CD4-positive, CD25-positive, alpha-beta regulatory T cell (primary cell): ENCODE measurements at regions not wholly inside any gene's neighbourhood (a gene's known extent, or its start where the extent isn't known, plus 50 kb on each side); places are given as distances from the start of the nearest gene placed in this dataset.

Experiments used
- ATAC-seq, 2 donors: fragments of 150-1000 bp; cut with Tn5 transposase; one replicate each; pipeline ENCODE4 v1.10.0; 2021; ENCODE audit warnings: low read depth in 2 of 2, moderate number of reproducible peaks in 2 of 2, moderate library complexity in 1 of 2
- DNase-seq, 3 donors: peaks; one replicate each; pipeline versions ENCODE4 v3.0.0 to v3.0.0-alpha.2; 2012 to 2022; ENCODE audit warnings: mixed read lengths in 1 of 3
- H3K27ac ChIP-seq: one replicate; pipeline ENCODE4 v1.7.0; 2013; ENCODE audit warnings: mild to moderate bottlenecking, low read length; ENCODE audit not compliant: insufficient read depth, poor library complexity, severe bottlenecking
- H3K27me3 ChIP-seq: one replicate; pipeline ENCODE4 v1.7.0; 2013; ENCODE audit warnings: low read length; ENCODE audit not compliant: control insufficient read depth, insufficient read depth
- H3K36me3 ChIP-seq: one replicate; pipeline ENCODE4 v1.7.0; 2013; ENCODE audit warnings: mild to moderate bottlenecking, low read length, moderate library complexity; ENCODE audit not compliant: control insufficient read depth, insufficient read depth
- H3K4me1 ChIP-seq: 2 replicates; pipeline ENCODE4 v1.7.0; 2013; ENCODE audit warnings: mild to moderate bottlenecking, low read length; ENCODE audit not compliant: insufficient read depth, control insufficient read depth, poor library complexity, severe bottlenecking
- H3K4me3 ChIP-seq: one replicate; pipeline ENCODE4 v1.7.0; 2013; ENCODE audit warnings: low read depth, mild to moderate bottlenecking, low read length, moderate library complexity
- H3K9me3 ChIP-seq, 2 experiments: 1 replicate in 1 of 2; 2 replicates in 1 of 2; pipeline ENCODE4 v1.7.0; 2013; ENCODE audit warnings: low read length in 2 of 2, mild to moderate bottlenecking in 1 of 2, moderate library complexity in 1 of 2; ENCODE audit not compliant: control insufficient read depth in 2 of 2
- H3K27ac Mint-ChIP-seq, 3 donors: one replicate each; pipeline ENCODE4 v1.8.0; 2020 to 2022; ENCODE audit warnings: mild to moderate bottlenecking in 3 of 3, mixed read lengths in 3 of 3, moderate library complexity in 2 of 3
- H3K27me3 Mint-ChIP-seq: one replicate; pipeline ENCODE4 v1.8.0; 2022; ENCODE audit warnings: mild to moderate bottlenecking, mixed read lengths
- H3K36me3 Mint-ChIP-seq: one replicate; pipeline ENCODE4 v1.8.0; 2020; ENCODE audit warnings: mixed read lengths
- H3K4me1 Mint-ChIP-seq, 4 donors: one replicate each; pipeline ENCODE4 v1.8.0; 2020 to 2022; ENCODE audit warnings: mixed read lengths in 4 of 4, mild to moderate bottlenecking in 1 of 4
- H3K4me3 Mint-ChIP-seq, 4 donors: one replicate each; pipeline ENCODE4 v1.8.0; 2020 to 2022; ENCODE audit warnings: mild to moderate bottlenecking in 4 of 4, mixed read lengths in 4 of 4, moderate library complexity in 3 of 4
- H3K9me3 Mint-ChIP-seq, 7 donors: one replicate each; pipeline ENCODE4 v1.8.0; 2020 to 2022; ENCODE audit warnings: mixed read lengths in 7 of 7, mild to moderate bottlenecking in 3 of 7, moderate library complexity in 2 of 7

- Histone ChIP-seq H3K4me3 (no peak overlapping the region), H3K9me3 (no peaks in the 10 kb centered on the region), H3K27me3 (peaks cover 7% of the 10 kb centered on the region), H3K36me3 (no peaks in the 10 kb centered on the region), H3K27ac (no peak overlapping the region), H3K4me1 (no peaks in the 10 kb centered on the region)
- Mint-ChIP-seq H3K27ac (no peak overlapping the region), H3K4me3 (no peak overlapping the region), H3K4me1 (no peaks in the 10 kb centered on the region), H3K27me3 (peaks cover 16% of the 10 kb centered on the region), H3K9me3 (peaks cover 0 to 4% (median 0%) of the 10 kb centered on the region in 7 donors), H3K36me3 (no peaks in the 10 kb centered on the region)
- no peak for DNase-seq
- ATAC-seq: no peak
Observed at GRCh38 chr2:84041506-84041905, 417.6 kb downstream of the SUCLG1 start.

- H3K36me3 Mint-ChIP-seq: no peaks in the 10 kb centered on the region
- H3K27me3 Mint-ChIP-seq: peaks cover 9% of the 10 kb centered on the region
- Histone ChIP-seq H3K4me1 (no peaks in the 10 kb centered on the region), H3K4me3 (no peak overlapping the region), H3K36me3 (no peaks in the 10 kb centered on the region), H3K9me3 (no peaks in the 10 kb centered on the region), H3K27ac (no peak overlapping the region), H3K27me3 (peaks cover 7% of the 10 kb centered on the region)
- H3K27ac Mint-ChIP-seq: peak overlapping the region in 1 of 3 donors; percentile 68
- H3K9me3 Mint-ChIP-seq: peaks cover 0 to 3% (median 0%) of the 10 kb centered on the region in 7 donors
- no peak for DNase-seq
- ATAC-seq: no peak
- H3K4me1 Mint-ChIP-seq: no peaks in the 10 kb centered on the region
- H3K4me3 Mint-ChIP-seq: no peak overlapping the region
Observed at GRCh38 chr2:84040281-84040680, 418.8 kb downstream of the SUCLG1 start.

- Mint-ChIP-seq H3K9me3 (peaks cover 0 to 3% (median 0%) of the 10 kb centered on the region in 7 donors), H3K36me3 (no peaks in the 10 kb centered on the region), H3K4me1 (peaks cover 0 to 1% (median 0%) of the 10 kb centered on the region in 4 donors), H3K4me3 (no peak overlapping the region), H3K27ac (no peak overlapping the region), H3K27me3 (peaks cover 9% of the 10 kb centered on the region)
- peaks cover under 1% of the 10 kb centered on the region for H3K4me1 ChIP-seq
- ATAC-seq (no peak), DNase-seq (no peak)
- H3K4me3 ChIP-seq: no peak overlapping the region
- no peaks in the 10 kb centered on the region for H3K36me3 ChIP-seq
- H3K27me3 ChIP-seq: peaks cover 4% of the 10 kb centered on the region
- H3K27ac ChIP-seq: no peak overlapping the region
- no peaks in the 10 kb centered on the region for H3K9me3 ChIP-seq
Observed at GRCh38 chr2:84038866-84039265, 420.2 kb downstream of the SUCLG1 start.

DNA sequence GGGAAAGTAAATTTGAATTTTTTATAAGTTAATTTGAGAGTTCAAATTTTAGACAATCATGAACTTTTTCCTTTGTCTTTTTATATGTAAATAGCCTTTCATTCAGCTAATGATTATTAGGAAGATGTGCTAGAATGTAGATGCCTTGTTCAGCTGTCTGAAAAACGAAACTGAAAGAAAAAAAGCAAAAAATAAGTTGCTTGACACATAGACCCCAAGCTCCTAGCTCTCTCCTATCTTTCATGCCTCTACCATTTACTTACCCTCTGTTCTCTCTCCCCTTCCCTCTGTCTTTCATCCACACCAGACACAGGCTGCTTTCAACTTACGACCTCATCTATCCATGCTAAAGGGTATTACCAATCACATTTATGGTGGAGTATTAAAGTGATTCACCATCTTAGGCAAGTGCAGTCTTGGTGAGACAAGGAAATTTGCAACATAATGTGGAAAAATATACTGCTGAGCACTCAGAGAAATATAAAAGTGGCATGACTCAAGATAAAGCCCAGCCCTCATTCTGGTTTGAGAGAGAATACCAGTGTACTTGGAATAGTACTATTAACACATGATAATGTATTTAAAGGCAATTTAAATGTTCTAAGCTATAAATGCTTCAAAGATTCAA lies 425.6 kb downstream of the SUCLG1 start:
- peak overlapping the region; percentile 16 for H3K4me3 ChIP-seq
- H3K4me1 ChIP-seq: peaks cover 7% of the 10 kb centered on the region
- H3K36me3 ChIP-seq: no peaks in the 10 kb centered on the region
- no peaks in the 10 kb centered on the region for H3K27me3 ChIP-seq
- peak overlapping the region in 1 of 3 donors; percentile 0 for H3K27ac Mint-ChIP-seq
- no peaks in the 10 kb centered on the region for H3K36me3 Mint-ChIP-seq
- H3K9me3 Mint-ChIP-seq: peaks cover 0 to 2% (median 0%) of the 10 kb centered on the region in 7 donors
- H3K27ac ChIP-seq: no peak overlapping the region
- no peaks in the 10 kb centered on the region for H3K27me3 Mint-ChIP-seq
- H3K4me1 Mint-ChIP-seq: peaks cover 0 to 6% (median 2%) of the 10 kb centered on the region in 4 donors
- H3K4me3 Mint-ChIP-seq: peak overlapping the region in 3 of 4 donors; percentile 2 to 26 (median 8)
- ATAC-seq: no peak
- no peaks in the 10 kb centered on the region for H3K9me3 ChIP-seq
- DNase-seq: peak in 1 of 3 donors; percentile 8

- Histone ChIP-seq H3K27ac (no peak overlapping the region), H3K4me1 (peaks cover 7% of the 10 kb centered on the region), H3K36me3 (no peaks in the 10 kb centered on the region), H3K9me3 (no peaks in the 10 kb centered on the region), H3K27me3 (no peaks in the 10 kb centered on the region), H3K4me3 (no peak overlapping the region)
- H3K36me3 Mint-ChIP-seq: no peaks in the 10 kb centered on the region
- no peak overlapping the region for H3K4me3 Mint-ChIP-seq
- peaks cover 0 to 6% (median 2%) of the 10 kb centered on the region in 4 donors for H3K4me1 Mint-ChIP-seq
- peaks cover 0 to 2% (median 0%) of the 10 kb centered on the region in 7 donors for H3K9me3 Mint-ChIP-seq
- no peak overlapping the region for H3K27ac Mint-ChIP-seq
- no peak for DNase-seq
- H3K27me3 Mint-ChIP-seq: no peaks in the 10 kb centered on the region
- ATAC-seq: no peak
Observed at GRCh38 chr2:84031312-84032050, 427.6 kb downstream of the SUCLG1 start.

- Mint-ChIP-seq H3K36me3 (no peaks in the 10 kb centered on the region), H3K9me3 (no peaks in the 10 kb centered on the region), H3K27ac (no peak overlapping the region), H3K27me3 (no peaks in the 10 kb centered on the region), H3K4me1 (peaks cover 0 to 6% (median 2%) of the 10 kb centered on the region in 4 donors), H3K4me3 (no peak overlapping the region)
- H3K27me3 ChIP-seq: no peaks in the 10 kb centered on the region
- no peaks in the 10 kb centered on the region for H3K9me3 ChIP-seq
- no peaks in the 10 kb centered on the region for H3K36me3 ChIP-seq
- H3K4me3 ChIP-seq: no peak overlapping the region
- H3K4me1 ChIP-seq: peaks cover 7% of the 10 kb centered on the region
- no peak for DNase-seq
- H3K27ac ChIP-seq: no peak overlapping the region
- no peak for ATAC-seq
Observed at GRCh38 chr2:84029903-84030575, 429.0 kb downstream of the SUCLG1 start.

DNA sequence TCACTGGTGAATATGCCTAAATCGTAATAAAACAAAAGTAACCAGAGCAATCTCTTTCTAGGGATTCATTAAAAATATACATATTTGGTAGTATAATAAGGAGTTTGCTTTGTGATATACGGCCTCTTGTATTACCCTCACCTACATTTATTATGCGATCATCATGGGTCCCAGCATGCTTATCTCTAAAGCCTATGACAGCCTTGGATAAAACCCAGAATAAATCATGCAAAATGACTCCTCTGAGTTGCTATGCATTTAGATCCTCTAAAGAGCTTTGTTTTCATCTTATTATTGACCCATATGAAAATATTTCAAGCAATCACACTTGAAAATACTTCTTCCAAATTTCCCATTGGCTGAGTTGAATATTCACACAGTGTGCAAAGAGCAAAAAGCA lies 432.3 kb downstream of the SUCLG1 start:
- Histone ChIP-seq H3K4me1 (no peaks in the 10 kb centered on the region), H3K36me3 (no peaks in the 10 kb centered on the region), H3K27me3 (no peaks in the 10 kb centered on the region), H3K9me3 (no peaks in the 10 kb centered on the region), H3K4me3 (no peak overlapping the region), H3K27ac (no peak overlapping the region)
- Mint-ChIP-seq H3K4me3 (no peak overlapping the region), H3K27ac (no peak overlapping the region), H3K27me3 (no peaks in the 10 kb centered on the region), H3K4me1 (no peaks in the 10 kb centered on the region), H3K9me3 (peaks cover 0 to 2% (median 0%) of the 10 kb centered on the region in 7 donors), H3K36me3 (no peaks in the 10 kb centered on the region)
- ATAC-seq (no peak), DNase-seq (no peak)
